Esophagus squamous epithelium (tissue), 4 donors: ENCODE measurements at regions not wholly inside any gene's neighbourhood (a gene's known extent, or its start where the extent isn't known, plus 50 kb on each side); places are given as distances from the start of the nearest gene placed in this dataset.

ENCODE experiments used
- POLR2A ChIP-seq, 4 donors: fragments of 450-650 bp; IDR thresholded peaks; one replicate each; pipeline ENCODE4 v1.6.1; 2017; ENCODE audit warnings: antibody characterized with exemption in 4 of 4, mild to moderate bottlenecking in 4 of 4, moderate library complexity in 3 of 4
- TF ChIP-seq, protein P1 (sequence below), 6 experiments: fragments of 450-650 bp in 4 of 6; fragments of 200-600 bp in 2 of 6; sonication (generic) in 2 of 6; IDR thresholded peaks; one replicate each; pipeline ENCODE4 v1.5.1; 2016 to 2019; ENCODE audit warnings: antibody characterized with exemption in 6 of 6, mild to moderate bottlenecking in 4 of 6, moderate library complexity in 4 of 6

- TF ChIP-seq, protein P1, sequence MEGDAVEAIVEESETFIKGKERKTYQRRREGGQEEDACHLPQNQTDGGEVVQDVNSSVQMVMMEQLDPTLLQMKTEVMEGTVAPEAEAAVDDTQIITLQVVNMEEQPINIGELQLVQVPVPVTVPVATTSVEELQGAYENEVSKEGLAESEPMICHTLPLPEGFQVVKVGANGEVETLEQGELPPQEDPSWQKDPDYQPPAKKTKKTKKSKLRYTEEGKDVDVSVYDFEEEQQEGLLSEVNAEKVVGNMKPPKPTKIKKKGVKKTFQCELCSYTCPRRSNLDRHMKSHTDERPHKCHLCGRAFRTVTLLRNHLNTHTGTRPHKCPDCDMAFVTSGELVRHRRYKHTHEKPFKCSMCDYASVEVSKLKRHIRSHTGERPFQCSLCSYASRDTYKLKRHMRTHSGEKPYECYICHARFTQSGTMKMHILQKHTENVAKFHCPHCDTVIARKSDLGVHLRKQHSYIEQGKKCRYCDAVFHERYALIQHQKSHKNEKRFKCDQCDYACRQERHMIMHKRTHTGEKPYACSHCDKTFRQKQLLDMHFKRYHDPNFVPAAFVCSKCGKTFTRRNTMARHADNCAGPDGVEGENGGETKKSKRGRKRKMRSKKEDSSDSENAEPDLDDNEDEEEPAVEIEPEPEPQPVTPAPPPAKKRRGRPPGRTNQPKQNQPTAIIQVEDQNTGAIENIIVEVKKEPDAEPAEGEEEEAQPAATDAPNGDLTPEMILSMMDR (IDR thresholded peaks at IDR 0.05) = no peak
- TF ChIP-seq POLR2A (IDR thresholded peaks at IDR 0.05) = no peak
These were observed 208.0 kb upstream of the DMRT1 start for GRCh38 chr9:633461-633860.
